AG10803 (cell line): ENCODE measurements at regions not wholly inside any gene's neighbourhood (a gene's known extent, or its start where the extent isn't known, plus 50 kb on each side); places are given as distances from the start of the nearest gene placed in this dataset.

ENCODE experiments used
- DNase-seq: peaks from one replicate; pipeline ENCODE4 v3.0.0; 2010; ENCODE audit warnings: low read depth
- H3K4me3 ChIP-seq: 2 replicates; pipeline ENCODE4 v1.5.1; 2011; ENCODE audit warnings: mild to moderate bottlenecking, low read length, control low read depth
- TF ChIP-seq, protein P1 (sequence below): conservative IDR thresholded peaks from 2 replicates; pipeline ENCODE4 v1.5.1; 2011; ENCODE audit warnings: mild to moderate bottlenecking, low read length, control low read depth, inconsistent platforms

- DNase-seq, result no peak
- TF ChIP-seq, protein P1, sequence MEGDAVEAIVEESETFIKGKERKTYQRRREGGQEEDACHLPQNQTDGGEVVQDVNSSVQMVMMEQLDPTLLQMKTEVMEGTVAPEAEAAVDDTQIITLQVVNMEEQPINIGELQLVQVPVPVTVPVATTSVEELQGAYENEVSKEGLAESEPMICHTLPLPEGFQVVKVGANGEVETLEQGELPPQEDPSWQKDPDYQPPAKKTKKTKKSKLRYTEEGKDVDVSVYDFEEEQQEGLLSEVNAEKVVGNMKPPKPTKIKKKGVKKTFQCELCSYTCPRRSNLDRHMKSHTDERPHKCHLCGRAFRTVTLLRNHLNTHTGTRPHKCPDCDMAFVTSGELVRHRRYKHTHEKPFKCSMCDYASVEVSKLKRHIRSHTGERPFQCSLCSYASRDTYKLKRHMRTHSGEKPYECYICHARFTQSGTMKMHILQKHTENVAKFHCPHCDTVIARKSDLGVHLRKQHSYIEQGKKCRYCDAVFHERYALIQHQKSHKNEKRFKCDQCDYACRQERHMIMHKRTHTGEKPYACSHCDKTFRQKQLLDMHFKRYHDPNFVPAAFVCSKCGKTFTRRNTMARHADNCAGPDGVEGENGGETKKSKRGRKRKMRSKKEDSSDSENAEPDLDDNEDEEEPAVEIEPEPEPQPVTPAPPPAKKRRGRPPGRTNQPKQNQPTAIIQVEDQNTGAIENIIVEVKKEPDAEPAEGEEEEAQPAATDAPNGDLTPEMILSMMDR, result no peak
Observed at GRCh38 chr11:119473226-119473625, 50.3 kb upstream of the THY1 start.

DNA sequence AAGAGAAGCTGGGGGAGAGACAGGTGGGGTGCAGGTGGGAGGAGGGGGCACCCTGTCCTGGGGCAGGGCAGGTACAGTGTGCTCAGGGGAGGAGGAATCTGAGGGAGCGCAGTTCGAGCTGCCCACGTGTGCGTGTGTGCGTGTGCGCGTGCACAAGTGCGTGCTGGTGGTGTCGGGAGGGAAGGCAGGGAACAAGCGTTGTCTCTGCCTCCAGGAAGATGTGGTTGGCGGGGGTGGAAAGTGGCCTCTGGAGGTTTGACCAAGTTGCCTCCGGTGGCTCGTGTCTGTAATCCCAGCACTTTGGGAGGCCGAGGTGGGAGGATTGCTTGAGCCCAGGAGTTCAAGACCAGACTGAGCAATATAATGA lies 49.9 kb upstream of the THY1 start:
- DNase-seq, result no peak
- no peak overlapping the region for H3K4me3 ChIP-seq
- TF ChIP-seq, protein P1, result no peak

More at GRCh38 chr11:119473226-119473625, 50.3 kb upstream of the THY1 start:
- no peak overlapping the region for H3K4me3 ChIP-seq
